CD1c-positive myeloid dendritic cell (primary cell): ENCODE measurements at regions not wholly inside any gene's neighbourhood (a gene's known extent, or its start where the extent isn't known, plus 50 kb on each side); places are given as distances from the start of the nearest gene placed in this dataset.

Experiments
- DNase-seq: peaks from one replicate; pipeline ENCODE4 v3.0.0-alpha.2; 2016; ENCODE audit errors: extremely low spot score

DNA sequence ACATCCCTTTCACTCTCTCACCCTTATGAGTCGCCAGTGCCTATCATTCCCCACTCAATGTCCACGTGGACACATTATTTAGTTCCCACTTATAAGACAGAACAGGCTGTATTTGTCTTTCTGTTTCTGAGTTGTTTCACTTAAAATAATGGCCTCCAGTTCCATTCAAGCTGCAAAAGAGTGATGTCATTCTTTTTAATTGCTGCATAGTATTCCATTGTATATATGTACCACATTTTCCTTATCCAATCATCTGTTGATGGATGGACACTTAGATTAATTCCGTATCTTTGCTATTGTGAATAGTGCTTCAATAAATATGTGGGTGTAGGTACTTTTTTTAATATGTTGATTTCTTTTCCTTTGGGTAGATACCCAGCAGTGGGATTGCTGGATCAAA, 79.1 kb downstream of the ZNF365 start:
- no peak for DNase-seq

DNA sequence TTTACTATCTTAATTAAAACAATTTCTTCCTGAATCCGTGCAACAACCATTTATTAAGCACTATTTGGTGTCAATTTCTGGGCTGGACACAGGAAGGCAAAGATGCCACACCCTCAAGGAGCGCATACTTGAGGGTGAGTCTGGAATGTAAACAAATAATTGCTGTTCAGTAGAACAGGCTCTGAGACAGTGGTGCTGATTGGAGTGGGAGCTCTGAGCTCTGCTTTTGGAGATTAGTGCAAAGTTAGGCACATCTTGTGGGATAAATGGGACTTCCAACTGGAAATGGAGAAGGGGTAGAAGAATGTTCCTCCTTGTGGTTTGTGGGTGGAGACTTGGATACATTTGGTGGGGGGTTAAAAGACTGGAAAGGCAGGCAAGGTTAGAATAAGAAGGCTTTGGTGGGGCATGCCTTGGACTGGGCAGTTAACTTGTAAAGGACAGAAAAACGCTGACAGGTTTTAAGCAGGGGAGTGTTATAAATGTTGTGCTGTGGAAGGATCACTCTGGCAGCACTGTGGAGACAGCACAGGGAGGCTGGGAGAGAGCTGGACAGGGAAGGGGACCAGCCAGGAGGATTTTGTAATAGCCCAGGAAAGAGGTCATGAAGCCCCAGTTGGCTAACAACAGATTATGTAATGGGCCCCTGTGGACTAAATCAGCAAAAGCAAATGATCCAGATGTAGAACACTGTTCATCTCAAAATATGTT, 80.7 kb downstream of the ZNF365 start:
- DNase-seq = no peak

DNA sequence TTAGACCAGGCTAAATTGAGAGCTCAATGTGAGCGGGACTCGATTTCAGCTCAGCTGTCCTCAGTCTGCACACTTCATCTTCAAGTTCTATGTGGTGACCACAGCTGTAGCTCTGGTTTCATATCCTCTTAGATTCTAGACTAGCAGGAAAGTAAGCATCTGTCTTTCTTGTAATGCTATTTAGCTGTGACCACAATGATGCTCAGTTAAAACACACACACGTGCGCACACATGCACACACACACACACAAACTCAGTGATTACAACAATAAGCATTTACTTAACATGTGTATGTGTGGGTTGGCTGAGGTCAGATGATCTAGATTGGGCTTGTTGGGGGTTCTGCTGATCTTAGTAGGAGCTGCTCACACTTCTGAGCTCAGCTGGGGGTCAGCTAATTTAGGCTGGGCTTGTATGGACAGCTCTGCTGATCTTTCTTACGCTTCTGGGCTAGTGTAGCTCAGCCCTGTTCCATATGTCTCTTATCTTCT, 82.5 kb downstream of the ZNF365 start:
- peak; percentile 74 for DNase-seq

DNA sequence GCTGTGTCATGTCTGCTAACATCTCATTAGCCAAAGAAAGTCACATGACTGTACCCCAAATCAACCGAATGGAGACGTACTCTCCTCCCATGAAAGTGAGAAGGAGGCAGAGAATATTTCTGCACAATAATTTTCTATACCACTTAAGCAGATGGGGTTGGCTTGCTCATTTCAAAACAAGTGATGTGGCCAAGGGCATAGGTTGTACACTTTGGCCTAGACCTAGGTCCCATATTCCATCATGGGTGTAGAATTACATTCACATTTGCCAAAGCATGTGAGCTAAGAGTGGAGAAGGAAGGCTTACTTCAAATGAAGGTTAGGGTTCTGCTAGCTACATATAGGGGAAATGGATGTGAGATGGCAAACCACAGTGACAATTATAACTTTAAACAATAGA, 83.0 kb downstream of the ZNF365 start:
- no peak for DNase-seq

DNA sequence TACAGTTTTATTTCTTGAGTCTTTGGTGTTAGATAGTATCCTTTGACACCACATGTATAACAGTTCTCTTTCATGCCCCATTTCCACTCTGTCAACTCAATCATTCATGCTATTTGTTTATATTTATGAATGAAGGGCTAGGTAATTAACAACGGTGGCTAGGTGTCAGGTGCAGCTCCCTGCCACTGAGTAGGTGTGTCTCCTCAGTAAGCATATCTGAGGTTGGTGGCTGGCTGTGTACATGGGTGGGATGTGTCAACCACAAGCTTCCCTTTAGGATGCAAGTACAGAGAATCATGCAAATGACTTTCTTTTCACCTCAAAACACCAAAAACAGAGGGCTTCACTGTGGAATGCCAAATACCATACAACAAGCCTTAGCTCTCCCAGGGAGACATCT, 83.4 kb downstream of the ZNF365 start:
- DNase-seq = no peak

DNA sequence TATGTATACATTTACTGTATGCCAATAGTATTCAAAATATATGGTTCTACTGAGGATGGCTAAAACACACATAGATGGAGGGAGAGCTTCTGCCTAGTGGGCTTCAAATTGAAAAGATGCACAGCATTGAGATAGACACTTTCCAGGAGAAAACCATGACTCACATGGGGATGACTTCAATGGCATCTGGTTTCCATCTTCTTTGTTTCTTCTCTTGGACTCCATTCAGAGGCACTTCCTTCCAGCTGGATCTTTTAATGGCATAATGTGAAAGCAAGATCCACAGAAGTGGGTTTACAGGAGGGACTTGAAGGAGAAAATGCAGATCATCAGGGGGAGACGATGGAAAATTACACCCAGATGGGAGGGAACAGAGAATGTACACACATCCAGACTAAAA, 84.9 kb downstream of the ZNF365 start:
- no peak for DNase-seq

DNA sequence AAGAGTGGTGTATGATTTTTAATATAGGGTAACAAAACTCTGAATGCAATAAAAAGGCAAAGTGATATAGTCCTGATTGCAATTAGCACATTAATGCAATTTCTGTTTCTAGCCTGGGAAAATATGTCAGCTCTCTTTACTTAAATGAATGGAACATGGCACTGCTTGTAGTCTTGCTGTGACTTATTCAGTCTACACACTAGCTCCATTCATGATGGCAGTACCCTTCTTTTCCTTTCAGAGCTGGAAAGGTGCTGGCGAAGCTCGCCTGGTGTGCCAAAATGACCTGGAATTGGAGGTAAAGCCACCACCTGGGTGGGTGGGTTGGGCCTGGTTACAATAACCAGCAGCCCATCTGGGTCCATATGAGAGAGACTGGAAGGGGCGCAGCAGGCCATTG, 85.3 kb downstream of the ZNF365 start:
- no peak for DNase-seq

DNA sequence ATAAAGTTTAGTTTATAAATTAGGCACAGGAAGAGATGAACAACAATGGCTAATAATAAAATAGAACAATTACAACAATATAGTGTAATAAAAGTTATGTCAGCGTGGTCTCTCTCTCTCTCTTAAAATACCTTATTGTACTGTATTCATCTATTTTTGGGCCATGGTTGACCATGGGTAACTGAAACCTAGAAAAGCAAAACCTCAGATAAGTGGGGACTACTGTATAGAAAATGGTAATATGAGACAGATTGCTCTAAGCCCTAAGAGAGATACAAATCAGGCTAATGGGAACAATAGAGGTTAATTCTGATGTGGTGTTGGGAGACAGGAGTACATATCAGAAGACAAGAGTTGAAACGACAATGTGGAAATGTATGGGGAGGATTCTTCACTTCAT, 86.2 kb downstream of the ZNF365 start:
- DNase-seq = no peak

DNA sequence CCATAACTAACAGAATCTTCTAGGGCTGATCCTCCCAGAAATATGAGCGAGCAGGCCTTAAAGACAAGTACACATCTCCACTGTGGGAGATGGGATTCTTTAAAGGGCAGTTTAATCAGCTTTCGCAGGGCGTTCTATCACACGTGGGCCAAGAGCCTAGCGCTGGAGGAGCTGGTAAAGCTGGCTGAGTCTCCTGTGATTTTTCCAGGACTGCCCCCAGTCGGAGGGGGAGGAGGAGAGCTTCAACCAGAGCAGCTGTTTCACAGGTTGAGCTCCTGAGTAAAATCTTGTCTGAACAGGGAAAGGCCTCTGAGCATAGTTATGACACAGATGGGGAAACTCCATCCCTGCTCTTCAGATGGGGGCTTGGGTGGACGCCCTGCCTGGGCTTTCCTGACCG, 87.0 kb downstream of the ZNF365 start:
- DNase-seq = no peak

DNA sequence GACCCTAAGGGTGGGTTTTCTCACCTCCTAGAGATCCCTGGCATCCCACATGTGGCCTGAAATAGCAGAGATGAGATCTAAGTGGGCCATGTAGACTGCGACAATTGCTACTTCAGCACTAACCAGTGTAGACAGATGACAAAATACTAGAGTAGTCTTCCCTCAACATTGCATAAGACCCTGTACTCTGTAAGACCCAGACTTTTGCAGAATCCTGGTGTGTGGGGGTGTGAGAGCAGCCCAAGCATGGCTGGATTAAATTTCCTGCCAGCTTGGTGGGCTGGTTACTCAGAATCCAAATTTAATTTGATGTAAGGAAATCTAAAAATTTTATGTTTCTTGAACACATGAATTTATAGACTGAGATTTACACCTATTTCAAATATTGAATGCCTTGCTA, 88.3 kb downstream of the ZNF365 start:
- no peak for DNase-seq

DNA sequence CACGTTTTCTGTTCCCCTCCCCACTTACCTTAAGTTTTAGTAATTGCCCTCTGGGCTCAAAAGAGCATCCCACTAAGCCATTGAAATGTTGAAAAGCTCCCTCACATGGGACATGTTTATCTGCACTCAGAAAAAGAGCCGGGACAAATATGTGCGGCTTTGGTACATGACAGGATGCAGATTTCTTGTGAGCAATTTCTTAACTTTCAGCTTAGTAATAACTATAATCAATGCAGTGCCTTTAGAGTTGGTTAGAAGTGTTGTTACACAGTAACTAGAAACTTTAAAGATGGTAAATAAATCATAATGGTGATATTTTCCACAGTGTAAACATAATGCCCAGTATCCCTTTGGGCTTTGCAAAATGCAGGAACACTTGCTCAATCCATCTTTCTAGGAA, 89.2 kb downstream of the ZNF365 start:
- DNase-seq = no peak

DNA sequence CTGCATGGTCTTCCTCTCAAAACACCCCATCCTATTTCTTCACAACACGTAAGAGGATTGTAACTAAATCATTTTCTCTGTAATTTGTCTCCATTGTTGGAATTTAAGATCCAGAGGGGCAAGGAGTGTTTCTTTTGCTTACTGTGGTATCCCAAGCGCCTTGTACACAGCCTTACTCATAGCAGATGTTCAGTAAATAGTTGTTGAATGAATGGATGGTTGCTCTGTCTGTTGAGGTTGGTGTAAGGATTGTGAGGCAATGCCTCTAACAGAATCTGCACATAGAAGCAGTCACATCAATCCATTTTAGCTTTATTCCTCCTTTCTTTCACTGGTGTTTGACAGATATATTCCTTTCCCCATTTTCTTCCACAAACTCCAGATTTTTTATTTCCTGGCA, 90.1 kb downstream of the ZNF365 start:
- no peak for DNase-seq

DNA sequence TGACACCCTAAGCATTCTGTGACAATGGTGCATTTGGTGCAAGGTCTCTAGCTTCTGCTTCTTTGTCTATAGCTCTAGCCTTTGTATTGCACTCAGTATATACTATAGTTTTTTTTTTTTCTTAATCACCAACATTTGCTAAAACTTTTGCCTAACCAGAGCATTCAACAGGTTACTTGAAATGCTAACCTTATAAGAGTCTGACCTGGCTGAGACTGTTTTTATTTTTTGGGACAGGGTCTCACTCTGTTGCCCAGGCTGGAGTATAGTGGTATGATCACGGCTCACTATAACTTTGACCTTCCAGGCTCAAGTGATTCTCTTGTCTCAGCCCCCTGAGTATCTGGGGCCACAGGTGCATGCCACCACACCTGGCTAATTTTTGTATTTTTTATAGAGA, 92.4 kb downstream of the ZNF365 start:
- no peak for DNase-seq

DNA sequence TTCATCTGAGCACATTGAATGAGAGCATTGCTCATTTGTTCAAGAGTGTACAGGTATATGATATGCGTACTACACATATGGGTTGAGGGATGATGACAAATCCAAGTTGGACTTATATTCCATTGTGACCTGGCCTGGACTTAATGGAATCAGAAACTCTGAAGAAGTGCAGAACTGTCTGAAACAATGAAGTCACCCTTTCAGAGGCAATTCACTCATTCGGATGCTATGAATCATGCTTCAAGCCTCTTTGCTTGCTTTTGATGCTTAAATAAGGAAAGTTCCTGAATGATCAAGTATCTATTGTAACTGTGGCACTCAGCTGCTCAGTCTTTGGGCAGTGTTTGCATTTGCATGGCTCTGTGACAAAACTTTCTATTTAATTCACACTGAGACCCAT, 93.4 kb downstream of the ZNF365 start:
- no peak for DNase-seq

DNA sequence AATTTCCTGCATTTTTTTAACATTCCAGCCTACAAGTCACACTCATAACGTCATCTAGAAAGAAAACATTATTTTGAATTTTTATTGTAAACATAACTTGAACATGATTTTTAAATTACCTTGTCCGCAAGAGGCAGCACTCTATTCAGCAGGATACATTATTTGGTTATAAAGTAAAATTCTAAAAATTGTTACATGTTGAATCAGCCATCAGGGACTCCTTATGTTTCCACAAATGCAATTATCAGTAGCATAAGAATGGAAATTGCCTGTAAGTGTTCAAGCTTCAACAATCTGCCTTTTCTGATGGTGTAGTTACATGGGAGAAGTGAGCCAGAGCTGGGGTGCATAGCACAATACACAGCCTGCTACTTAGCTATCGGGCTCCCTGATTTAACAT, 97.5 kb downstream of the ZNF365 start:
- DNase-seq = no peak

DNA sequence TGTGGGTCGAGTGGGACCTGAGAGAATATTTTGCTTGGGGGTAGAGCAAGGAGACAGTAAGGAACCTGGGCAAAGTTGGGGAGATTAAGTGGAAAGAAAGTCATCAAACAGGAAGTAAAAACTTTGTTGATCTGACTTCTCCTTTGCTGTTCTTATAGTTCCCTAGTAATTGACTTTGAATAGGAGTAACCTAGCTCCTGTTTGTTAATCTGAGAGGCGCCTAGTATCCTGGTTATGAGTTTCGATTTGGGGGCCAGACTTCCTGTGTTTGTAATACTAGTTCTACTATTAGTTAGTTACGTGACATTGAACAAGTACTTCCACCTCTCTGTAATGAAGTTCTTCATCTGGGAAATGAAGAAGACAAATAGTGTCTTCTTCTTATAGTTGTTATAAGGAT, 99.1 kb downstream of the ZNF365 start:
- DNase-seq = peak; percentile 63

DNA sequence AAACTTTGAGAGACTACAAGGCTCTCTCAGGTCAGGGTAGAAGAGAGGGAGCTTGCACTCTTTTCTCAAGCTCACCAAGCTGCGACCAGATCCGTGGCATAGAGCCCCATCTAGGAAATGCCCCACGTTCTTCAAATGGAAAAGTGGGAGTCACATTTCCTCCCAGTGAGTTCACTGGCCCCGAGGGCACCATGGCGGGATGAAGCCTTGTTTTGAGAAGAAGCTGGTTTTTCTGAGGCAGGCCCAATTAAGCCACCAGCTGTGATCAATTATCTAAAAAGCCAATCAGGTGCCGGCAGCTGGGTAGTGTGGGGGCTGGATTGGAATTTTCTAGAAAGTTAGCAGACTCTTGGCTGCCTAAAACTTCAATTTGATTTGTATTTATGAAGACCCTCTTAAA, 101.4 kb downstream of the ZNF365 start:
- DNase-seq = no peak

DNA sequence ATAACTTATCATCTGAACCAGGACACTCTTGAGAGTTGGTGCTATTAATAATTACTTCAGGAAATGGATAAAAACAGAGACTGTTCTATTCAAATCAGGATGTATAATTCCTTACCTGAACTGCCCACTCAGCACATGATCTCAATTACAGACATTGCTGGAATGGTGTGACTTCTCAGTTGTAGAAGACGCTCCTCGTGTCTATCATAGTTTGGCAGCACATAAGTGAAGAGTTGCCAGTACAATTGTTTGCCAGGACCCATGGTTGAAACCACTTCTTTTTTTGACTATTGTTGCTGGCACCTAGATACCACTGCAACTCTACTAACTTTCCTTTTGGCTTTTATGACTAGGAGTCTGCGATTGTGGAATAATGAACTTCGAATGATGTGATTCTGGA, 105.4 kb downstream of the ZNF365 start:
- DNase-seq = no peak

DNA sequence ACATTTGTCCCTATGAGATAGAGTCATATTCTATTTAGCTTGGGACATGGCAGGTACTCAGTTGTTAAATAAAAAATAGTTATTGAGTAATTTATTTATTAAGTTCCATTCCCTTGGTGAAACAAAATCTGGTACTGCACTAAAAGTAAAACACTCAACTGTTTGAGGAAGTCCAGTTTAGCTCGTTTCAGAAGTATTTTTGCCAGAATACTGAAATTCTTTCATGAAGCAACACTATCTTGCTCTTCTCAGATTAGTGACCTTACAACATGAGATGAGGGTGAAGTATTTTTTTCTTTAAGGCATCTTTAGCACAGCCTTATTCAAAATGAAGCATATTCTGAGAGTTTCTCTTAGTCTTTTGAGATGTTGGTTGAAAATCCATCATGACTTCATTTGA, 106.0 kb downstream of the ZNF365 start:
- peak; percentile 32 for DNase-seq

DNA sequence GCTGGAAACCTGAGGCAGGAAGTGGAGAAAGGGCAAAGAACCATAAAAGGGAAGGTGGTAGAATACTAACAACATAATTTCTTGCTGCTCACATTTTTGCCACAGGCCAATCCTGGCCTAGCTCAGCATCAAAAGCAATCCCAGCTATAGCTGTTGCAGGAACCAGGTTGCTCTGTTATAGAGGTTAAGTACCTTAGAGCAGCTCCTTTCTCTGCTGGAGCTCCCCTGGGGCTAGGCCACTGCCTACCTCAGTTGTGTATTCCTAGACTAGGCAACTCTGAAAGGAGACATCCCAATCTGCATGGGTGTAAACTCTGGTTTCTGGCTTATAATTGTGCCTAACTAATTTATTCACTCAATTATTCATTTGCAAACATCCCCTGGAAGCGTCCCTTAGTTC, 108.4 kb downstream of the ZNF365 start:
- no peak for DNase-seq

DNA sequence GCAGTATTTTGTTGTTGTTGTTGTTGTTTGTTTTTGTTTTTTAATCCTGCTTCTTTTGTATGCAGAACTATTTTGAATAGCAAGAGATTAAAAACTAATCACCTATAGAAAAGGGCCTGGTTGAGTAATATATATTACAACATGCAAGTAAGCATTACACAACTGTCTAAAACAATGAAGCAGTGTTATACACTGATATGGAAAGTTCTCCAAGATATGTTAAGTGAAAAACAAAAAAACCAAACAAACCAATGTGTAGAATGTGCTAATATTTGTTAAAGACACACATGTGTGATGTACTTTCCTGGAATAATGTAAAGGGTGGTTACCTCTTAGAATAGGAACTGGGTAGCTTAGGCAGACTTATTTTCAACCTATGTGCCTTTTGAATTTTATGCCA, 117.4 kb downstream of the ZNF365 start:
- DNase-seq = no peak

DNA sequence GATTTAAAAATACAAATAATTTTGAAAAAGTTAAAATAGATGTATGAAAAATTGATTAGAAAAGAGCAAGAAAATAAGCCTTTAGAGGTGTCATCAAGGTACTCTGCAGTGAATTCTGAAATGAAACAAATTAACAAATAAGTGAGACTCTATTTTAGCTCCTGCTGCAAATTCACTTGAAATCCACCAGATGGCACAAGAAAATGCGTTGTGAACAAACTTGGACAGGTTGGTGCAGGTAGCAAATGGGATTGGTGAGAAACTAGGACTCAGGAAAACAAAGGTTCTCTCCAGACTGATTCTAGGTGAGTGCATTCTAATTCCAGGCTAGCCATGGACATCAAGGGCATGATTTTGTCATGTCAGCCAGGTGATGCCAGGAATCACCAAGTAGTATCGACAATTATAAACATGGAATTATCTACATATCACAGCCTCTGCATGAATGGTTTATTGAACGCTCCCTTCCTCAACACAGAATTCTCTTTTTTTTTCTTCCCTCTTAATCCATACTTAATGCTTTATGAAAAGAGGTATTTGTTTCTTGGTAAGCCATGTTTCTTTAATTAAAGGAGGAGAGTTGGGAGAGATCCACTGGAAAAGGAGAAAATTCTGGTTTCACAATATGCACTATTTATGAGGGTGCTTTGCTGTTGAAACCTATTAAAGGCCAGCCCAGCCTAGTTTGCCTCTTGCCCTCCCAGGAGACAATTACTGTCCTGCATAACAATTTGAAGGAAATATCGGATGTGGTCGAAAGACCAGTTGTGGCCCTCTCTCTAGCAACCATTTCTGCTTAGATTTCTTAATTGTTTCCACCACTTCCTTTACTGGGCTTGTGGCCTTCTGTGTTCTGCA, 118.1 kb downstream of the ZNF365 start:
- peak; percentile 46 for DNase-seq

DNA sequence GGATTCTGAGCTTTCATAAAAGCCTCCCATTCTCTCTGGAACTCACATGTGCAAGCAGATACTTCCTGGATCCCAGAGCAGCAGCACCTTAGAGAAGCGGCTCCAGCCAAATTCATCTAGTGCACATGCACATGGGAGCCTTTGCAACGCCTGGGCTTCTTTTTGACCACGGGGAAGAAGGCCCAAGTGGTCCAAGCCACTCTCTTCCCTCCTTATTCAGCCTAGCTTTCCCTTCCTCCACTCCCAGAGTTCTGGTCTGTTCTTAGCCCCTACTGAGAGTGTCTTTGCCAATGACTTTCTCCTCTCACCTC, 118.7 kb downstream of the ZNF365 start:
- no peak for DNase-seq

DNA sequence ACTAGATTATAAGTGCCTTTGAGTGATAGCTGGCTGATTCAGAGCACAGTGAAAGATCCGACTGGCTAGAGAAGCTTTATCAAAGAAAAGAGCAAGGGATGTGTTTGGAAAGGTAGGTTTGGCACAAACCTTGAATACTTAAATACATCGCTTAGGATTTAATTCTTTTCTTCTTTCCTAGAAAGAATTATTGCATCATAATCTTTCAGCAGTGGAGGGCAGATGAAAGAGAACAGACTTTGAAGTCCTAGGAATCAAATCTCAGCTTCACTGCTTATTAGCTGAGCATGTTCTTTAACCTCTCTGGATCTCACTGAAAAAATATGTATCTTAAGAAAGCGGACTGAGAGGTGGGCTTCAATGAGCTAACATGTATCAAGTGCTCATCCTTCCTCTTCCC, 122.8 kb downstream of the ZNF365 start:
- no peak for DNase-seq
